GM12872 (cell line): ENCODE measurements at regions not wholly inside any gene's neighbourhood (a gene's known extent, or its start where the extent isn't known, plus 50 kb on each side); places are given as distances from the start of the nearest gene placed in this dataset.

Experiments
- CTCF ChIP-seq: IDR thresholded peaks from 3 replicates; pipeline ENCODE4 v1.5.1; 2011; ENCODE audit warnings: low read depth, mild to moderate bottlenecking, low read length, moderate library complexity; ENCODE audit not compliant: insufficient read depth

- no peak for TF ChIP-seq CTCF
These were observed 175.6 kb downstream of the EN1 start for GRCh38 chr2:118671701-118672454.

- TF ChIP-seq CTCF, result no peak
These were observed 176.6 kb downstream of the EN1 start for GRCh38 chr2:118670838-118671237.

- TF ChIP-seq CTCF, result no peak
These were observed 177.2 kb downstream of the EN1 start for GRCh38 chr2:118670276-118670675.

GRCh38 chr2:118669654-118670053, 177.8 kb downstream of the EN1 start:
- TF ChIP-seq CTCF, result no peak

- TF ChIP-seq CTCF, result no peak
These were observed 178.7 kb downstream of the EN1 start for GRCh38 chr2:118668431-118669424.

- no peak for TF ChIP-seq CTCF
These were observed 179.5 kb downstream of the EN1 start for GRCh38 chr2:118667964-118668363.

- no peak for TF ChIP-seq CTCF
These were observed 180.1 kb downstream of the EN1 start for GRCh38 chr2:118667348-118667747.
